Fibroblast of mammary gland (primary cell): ENCODE measurements at regions not wholly inside any gene's neighbourhood (a gene's known extent, or its start where the extent isn't known, plus 50 kb on each side); places are given as distances from the start of the nearest gene placed in this dataset.

ENCODE experiments used
- DNase-seq: peaks from one replicate; pipeline ENCODE4 v3.0.0-alpha.2; 2010; ENCODE audit warnings: low read depth
- H3K4me3 ChIP-seq: 2 replicates; pipeline ENCODE4 v1.5.1; 2011; ENCODE audit warnings: low read depth, mild to moderate bottlenecking, low read length, moderate library complexity; ENCODE audit not compliant: control insufficient read depth
- CTCF ChIP-seq: conservative IDR thresholded peaks from 2 replicates; pipeline ENCODE4 v1.5.1; 2011; ENCODE audit warnings: low read depth, low read length, inconsistent platforms; ENCODE audit not compliant: control insufficient read depth, insufficient read depth

GRCh38 chr12:30082381-30082780 lies 298.6 kb upstream of the TMTC1 start:
- TF ChIP-seq CTCF: no peak
- DNase-seq: no peak
- H3K4me3 ChIP-seq: no peak overlapping the region

GRCh38 chr12:30074916-30075315 lies 291.2 kb upstream of the TMTC1 start:
- no peak for DNase-seq
- no peak for TF ChIP-seq CTCF
- no peak overlapping the region for H3K4me3 ChIP-seq

GRCh38 chr12:30072824-30073223 lies 289.1 kb upstream of the TMTC1 start:
- DNase-seq: no peak
- no peak overlapping the region for H3K4me3 ChIP-seq
- no peak for TF ChIP-seq CTCF

GRCh38 chr12:30067146-30067545 lies 283.4 kb upstream of the TMTC1 start:
- TF ChIP-seq CTCF: no peak
- H3K4me3 ChIP-seq: no peak overlapping the region
- DNase-seq: peak; percentile 63

- H3K4me3 ChIP-seq: no peak overlapping the region
- TF ChIP-seq CTCF: no peak
- DNase-seq: no peak
These were observed 281.2 kb upstream of the TMTC1 start for GRCh38 chr12:30064906-30065305.

- no peak for DNase-seq
- no peak for TF ChIP-seq CTCF
These were observed 279.7 kb upstream of the TMTC1 start for GRCh38 chr12:30063435-30063945.

GRCh38 chr12:30048371-30048770 lies 264.6 kb upstream of the TMTC1 start:
- no peak overlapping the region for H3K4me3 ChIP-seq
- DNase-seq: no peak
- TF ChIP-seq CTCF: no peak

More at GRCh38 chr12:30063435-30063945, 279.7 kb upstream of the TMTC1 start:
- H3K4me3 ChIP-seq: no peak overlapping the region
